ENCODE measurements at regions not wholly inside any gene's neighbourhood (a gene's known extent, or its start where the extent isn't known, plus 50 kb on each side); places are given as distances from the start of the nearest gene placed in this dataset.
"Not testable (repeated sequence)": the region's sequence is repeated elsewhere in the genome, so short reads cannot be mapped to it uniquely, and the experiment has no call there.

GRCh38 chr2:217353591-217353990 lies 493.7 kb upstream of the TNP1 start:
- DNase-seq (ENCODE audit: low read depth) = no peak
- H3K4me3 ChIP-seq (replicated peaks; ENCODE audit: low read depth, low read length) = no peak overlapping the region
- TF ChIP-seq CTCF (IDR thresholded peaks at IDR 0.05; ENCODE audit: low read length, missing control alignments) = no peak

GRCh38 chr2:217351378-217351777 lies 491.5 kb upstream of the TNP1 start:
- no peak overlapping the region for H3K4me3 ChIP-seq (replicated peaks; ENCODE audit: low read depth, low read length)

GRCh38 chr2:217349251-217349650 lies 489.4 kb upstream of the TNP1 start:
- DNase-seq (ENCODE audit: low read depth) = no peak
- no peak overlapping the region for H3K4me3 ChIP-seq (replicated peaks; ENCODE audit: low read depth, low read length)
- TF ChIP-seq CTCF (IDR thresholded peaks at IDR 0.05; ENCODE audit: low read length, missing control alignments) = no peak

More at GRCh38 chr2:217351378-217351777, 491.5 kb upstream of the TNP1 start:
- no peak for TF ChIP-seq CTCF (IDR thresholded peaks at IDR 0.05; ENCODE audit: low read length, missing control alignments)
- no peak for DNase-seq (ENCODE audit: low read depth)

- not testable (repeated sequence) for H3K4me3 ChIP-seq (replicated peaks; ENCODE audit: low read depth, low read length); DNase-seq (ENCODE audit: low read depth)
These were observed 487.8 kb upstream of the TNP1 start for GRCh38 chr2:217347630-217348029.

GRCh38 chr2:217346043-217346442 lies 486.2 kb upstream of the TNP1 start:
- not testable (repeated sequence) for H3K4me3 ChIP-seq (replicated peaks; ENCODE audit: low read depth, low read length); DNase-seq (ENCODE audit: low read depth)

- H3K4me3 ChIP-seq (replicated peaks; ENCODE audit: low read depth, low read length) = no peak overlapping the region
These were observed 481.0 kb upstream of the TNP1 start for GRCh38 chr2:217340899-217341298.

GRCh38 chr2:217340176-217340575 lies 480.3 kb upstream of the TNP1 start:
- TF ChIP-seq CTCF (IDR thresholded peaks at IDR 0.05; ENCODE audit: low read length, missing control alignments) = no peak
- H3K4me3 ChIP-seq (replicated peaks; ENCODE audit: low read depth, low read length) = no peak overlapping the region
- DNase-seq (ENCODE audit: low read depth) = no peak

More at GRCh38 chr2:217340899-217341298, 481.0 kb upstream of the TNP1 start:
- TF ChIP-seq CTCF (IDR thresholded peaks at IDR 0.05; ENCODE audit: low read length, missing control alignments) = no peak
- no peak for DNase-seq (ENCODE audit: low read depth)

GRCh38 chr2:217339753-217340152 lies 479.9 kb upstream of the TNP1 start:
- no peak for DNase-seq (ENCODE audit: low read depth)
- TF ChIP-seq CTCF (IDR thresholded peaks at IDR 0.05; ENCODE audit: low read length, missing control alignments) = no peak
- no peak overlapping the region for H3K4me3 ChIP-seq (replicated peaks; ENCODE audit: low read depth, low read length)

Measured in fibroblast of pulmonary artery (primary cell).